ENCODE measurements at regions not wholly inside any gene's neighbourhood (a gene's known extent, or its start where the extent isn't known, plus 50 kb on each side); places are given as distances from the start of the nearest gene placed in this dataset.

DNA sequence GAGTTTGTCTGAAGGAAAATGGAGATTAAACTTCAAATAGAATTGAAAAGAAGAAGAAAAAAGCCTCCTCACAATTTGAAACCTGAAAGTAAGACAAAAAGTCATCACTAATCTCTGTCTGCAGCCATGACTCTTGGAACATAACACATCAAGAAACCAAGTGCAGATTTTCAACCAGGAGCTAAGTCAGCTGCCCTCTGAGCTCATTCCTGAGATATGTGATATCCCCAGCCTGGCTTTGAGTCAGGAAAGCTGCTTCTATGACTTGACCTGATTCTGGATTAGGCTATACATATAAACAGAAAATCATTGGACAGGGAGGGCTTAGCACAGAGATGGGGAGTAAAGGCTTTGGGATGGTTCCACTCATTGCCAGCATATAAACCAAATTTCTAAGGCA lies 891.4 kb downstream of the TFAP2A start:
- DNase-seq (ENCODE audit: low read depth), result no peak

- DNase-seq (ENCODE audit: low read depth), result no peak
Observed at GRCh38 chr6:9522101-9522500, 892.8 kb downstream of the TFAP2A start.

GRCh38 chr6:9521152-9521530 lies 893.7 kb downstream of the TFAP2A start:
- DNase-seq (ENCODE audit: low read depth), result no peak

- no peak for DNase-seq (ENCODE audit: low read depth)
Observed at GRCh38 chr6:9520417-9521151, 894.3 kb downstream of the TFAP2A start.

DNA sequence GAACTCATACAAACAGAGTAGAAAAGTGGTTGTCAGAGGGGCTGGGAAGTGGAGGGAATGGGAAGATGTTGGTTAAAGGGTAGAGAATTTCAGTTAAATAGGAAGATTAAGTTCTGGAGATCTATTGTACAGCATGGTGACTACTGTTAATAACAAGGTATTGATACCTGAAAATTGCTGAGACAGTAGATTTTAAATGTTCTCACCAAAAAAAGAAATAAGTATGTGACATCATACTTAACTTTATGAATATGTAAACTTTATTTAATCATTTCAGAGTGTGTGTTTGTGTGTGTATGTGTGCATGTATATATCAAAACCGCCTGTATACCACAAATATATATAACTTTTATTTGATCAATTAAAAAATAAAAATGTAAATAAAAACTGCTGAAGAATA lies 896.4 kb downstream of the TFAP2A start:
- DNase-seq (ENCODE audit: low read depth), result no peak

- no peak for DNase-seq (ENCODE audit: low read depth)
Observed at GRCh38 chr6:9517806-9518205, 897.1 kb downstream of the TFAP2A start.

- no peak for DNase-seq (ENCODE audit: low read depth)
Observed at GRCh38 chr6:9515633-9516606, 899.0 kb downstream of the TFAP2A start.

GRCh38 chr6:9514146-9514545 lies 900.7 kb downstream of the TFAP2A start:
- DNase-seq (ENCODE audit: low read depth), result no peak

- DNase-seq (ENCODE audit: low read depth), result no peak
Observed at GRCh38 chr6:9511157-9511556, 903.7 kb downstream of the TFAP2A start.

- DNase-seq (ENCODE audit: low read depth), result no peak
Observed at GRCh38 chr6:9507136-9507895, 907.6 kb downstream of the TFAP2A start.

GRCh38 chr6:9504191-9504590 lies 910.7 kb downstream of the TFAP2A start:
- no peak for DNase-seq (ENCODE audit: low read depth)

DNA sequence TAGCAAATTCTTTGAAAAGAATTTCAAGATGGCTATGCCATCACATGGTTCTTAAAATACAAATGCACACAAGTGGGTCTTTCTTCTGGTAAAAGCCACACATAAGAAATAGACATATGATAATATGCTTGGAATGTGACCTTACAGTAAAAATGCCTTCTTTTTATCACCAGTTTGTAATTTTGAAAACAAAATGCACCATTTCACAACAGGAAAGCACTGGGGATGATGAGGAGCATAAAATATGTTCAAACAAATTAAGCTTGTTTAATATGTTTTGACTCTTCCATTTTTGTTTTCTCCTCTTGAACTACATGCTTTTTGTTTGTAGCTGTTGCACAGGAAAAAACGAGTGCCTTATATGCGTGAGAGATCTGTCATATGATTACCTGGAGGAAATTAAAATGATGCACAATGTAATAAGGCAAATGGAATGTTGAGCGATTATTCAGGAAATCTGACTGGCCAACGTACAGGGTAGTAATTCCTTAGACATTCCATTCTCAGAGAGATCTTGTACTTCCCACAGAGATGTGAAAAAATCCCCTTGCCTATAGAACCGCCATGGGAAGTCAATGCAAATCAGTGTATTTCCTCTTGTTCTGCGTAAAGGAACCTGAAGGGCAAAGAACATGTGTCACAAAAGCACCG lies 911.6 kb downstream of the TFAP2A start:
- no peak for DNase-seq (ENCODE audit: low read depth)

GRCh38 chr6:9499709-9500108 lies 915.2 kb downstream of the TFAP2A start:
- DNase-seq (ENCODE audit: low read depth), result no peak

- no peak for DNase-seq (ENCODE audit: low read depth)
Observed at GRCh38 chr6:9496837-9497236, 918.0 kb downstream of the TFAP2A start.

GRCh38 chr6:9494864-9495263 lies 920.0 kb downstream of the TFAP2A start:
- no peak for DNase-seq (ENCODE audit: low read depth)

GRCh38 chr6:9492790-9493189 lies 922.1 kb downstream of the TFAP2A start:
- DNase-seq (ENCODE audit: low read depth), result no peak

DNA sequence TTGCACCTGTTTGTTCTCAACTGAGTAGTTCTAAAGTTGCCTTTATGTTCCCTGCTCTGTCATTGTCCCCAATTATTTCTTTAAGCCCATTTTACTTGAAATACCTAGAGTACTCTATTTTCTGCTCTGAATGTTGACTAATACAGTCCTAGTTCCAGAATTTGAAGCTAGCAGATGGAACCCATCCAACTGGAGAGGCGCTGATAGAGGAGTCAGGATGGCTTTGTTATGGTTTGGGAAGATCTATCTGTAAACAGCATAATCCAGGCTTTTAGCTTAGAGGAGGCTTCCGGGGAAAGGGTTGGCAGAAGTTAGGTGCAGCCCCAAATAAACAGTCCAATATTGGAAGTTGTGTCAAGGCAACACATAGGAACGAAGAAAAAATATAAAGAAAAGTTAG lies 927.7 kb downstream of the TFAP2A start:
- no peak for DNase-seq (ENCODE audit: low read depth)

GRCh38 chr6:9485992-9486391 lies 928.9 kb downstream of the TFAP2A start:
- no peak for DNase-seq (ENCODE audit: low read depth)

DNA sequence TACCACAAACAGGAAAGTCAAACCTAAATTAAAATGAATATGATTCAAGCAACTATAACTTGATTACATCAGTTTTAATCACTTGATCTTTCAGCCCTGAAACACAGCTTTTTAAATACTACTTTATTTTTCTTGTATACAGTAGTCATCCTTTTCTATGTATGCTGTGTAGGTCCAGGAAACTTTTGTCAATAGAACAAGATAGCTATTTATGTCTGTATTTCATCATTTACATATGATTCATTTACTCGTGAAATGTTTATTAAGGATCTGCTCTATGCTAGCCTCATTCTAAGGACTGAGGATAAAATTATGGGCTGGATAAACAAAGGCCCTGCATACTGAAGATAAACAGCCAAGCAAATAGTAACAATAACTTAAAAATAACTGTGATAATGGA lies 930.2 kb downstream of the TFAP2A start:
- DNase-seq (ENCODE audit: low read depth), result no peak

DNA sequence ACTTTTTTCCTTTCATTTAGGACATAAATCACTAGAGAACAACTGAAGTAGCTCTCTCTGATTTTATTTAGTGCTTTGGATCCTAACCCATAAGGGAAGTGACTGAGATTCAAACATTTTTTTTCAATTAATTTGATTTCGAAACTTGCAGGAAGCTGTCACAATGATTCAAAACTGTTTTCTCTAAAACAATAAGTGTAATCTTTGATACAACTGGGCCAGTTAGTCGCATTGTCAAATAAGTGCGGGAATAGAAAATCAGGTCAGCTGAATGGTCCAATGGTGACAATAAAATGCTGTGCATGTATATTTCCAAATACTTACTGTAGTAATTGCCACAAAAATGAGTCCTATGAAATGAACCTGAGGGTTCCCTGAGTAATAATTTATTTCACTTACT lies 930.8 kb downstream of the TFAP2A start:
- DNase-seq (ENCODE audit: low read depth), result no peak

DNA sequence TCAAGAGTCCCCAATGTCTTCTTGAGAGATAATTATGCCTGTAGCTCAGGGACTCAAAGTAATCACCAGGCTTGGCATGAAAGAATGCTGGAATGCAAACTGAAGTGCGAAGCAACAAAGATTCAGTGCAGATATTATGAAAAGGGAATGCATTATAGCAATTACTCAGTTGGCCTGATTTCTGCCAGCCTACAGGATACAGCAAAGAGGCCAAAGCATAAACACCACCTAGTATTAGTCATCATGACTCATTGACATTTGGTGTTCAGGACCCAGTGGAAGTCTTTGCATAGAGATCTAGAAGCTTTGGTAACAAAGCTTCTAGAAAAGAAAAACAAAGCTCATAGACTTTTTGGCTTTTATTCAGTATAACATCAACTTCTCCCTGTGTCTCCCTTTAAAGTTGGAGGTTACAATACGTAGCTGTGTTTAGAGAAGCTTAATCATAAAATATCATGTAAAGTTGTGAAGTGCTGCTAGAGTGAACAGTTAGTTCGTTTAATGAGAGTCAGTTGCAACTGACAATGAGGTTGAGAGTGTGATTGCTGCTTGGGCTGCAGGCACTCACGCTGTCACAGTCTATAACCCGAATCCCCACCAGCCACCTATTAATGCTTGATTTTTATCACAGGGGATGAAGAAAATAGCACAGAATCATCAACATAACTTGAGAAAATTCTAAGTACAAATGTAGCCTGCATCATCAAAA lies 932.7 kb downstream of the TFAP2A start:
- DNase-seq (ENCODE audit: low read depth), result no peak

Data from stimulated activated CD8-positive, alpha-beta memory T cell treated with anti-CD3 and anti-CD28 coated beads, Interleukin-12 subunit alpha, Interleukin-12 subunit beta, amount 100 ng/mL, for 4 hours (primary cell).